NCI-H2107 treated with DMSO at 0.1 percent for 48 hours (cell line): ENCODE measurements at regions not wholly inside any gene's neighbourhood (a gene's known extent, or its start where the extent isn't known, plus 50 kb on each side); places are given as distances from the start of the nearest gene placed in this dataset.

Source experiments
- DNase-seq: peaks from one replicate; lab custom pipeline; 2025; ENCODE audit not compliant: unreplicated experiment; lab: John Stamatoyannopoulos, UW

- no peak for DNase-seq
Observed at GRCh38 chr5:107325866-107326265, 344.9 kb downstream of the EFNA5 start.

GRCh38 chr5:107324809-107325208, 345.9 kb downstream of the EFNA5 start:
- DNase-seq = no peak

GRCh38 chr5:107324071-107324470, 346.7 kb downstream of the EFNA5 start:
- DNase-seq = no peak

- no peak for DNase-seq
Observed at GRCh38 chr5:107323536-107323935, 347.2 kb downstream of the EFNA5 start.

- DNase-seq = no peak
Observed at GRCh38 chr5:107322936-107323335, 347.8 kb downstream of the EFNA5 start.

GRCh38 chr5:107321906-107322305, 348.8 kb downstream of the EFNA5 start:
- DNase-seq = no peak

GRCh38 chr5:107320846-107321245, 349.9 kb downstream of the EFNA5 start:
- DNase-seq = no peak

- DNase-seq = no peak
Observed at GRCh38 chr5:107320376-107320775, 350.4 kb downstream of the EFNA5 start.

GRCh38 chr5:107319901-107320300, 350.8 kb downstream of the EFNA5 start:
- DNase-seq = no peak

- DNase-seq = no peak
Observed at GRCh38 chr5:107314330-107314729, 356.4 kb downstream of the EFNA5 start.

- no peak for DNase-seq
Observed at GRCh38 chr5:107313921-107314320, 356.8 kb downstream of the EFNA5 start.

- no peak for DNase-seq
Observed at GRCh38 chr5:107313098-107313497, 357.6 kb downstream of the EFNA5 start.

- DNase-seq = no peak
Observed at GRCh38 chr5:107310181-107310580, 360.6 kb downstream of the EFNA5 start.

- DNase-seq = no peak
Observed at GRCh38 chr5:107306594-107306993, 364.1 kb downstream of the EFNA5 start.

- DNase-seq = no peak
Observed at GRCh38 chr5:107306002-107306401, 364.7 kb downstream of the EFNA5 start.

- DNase-seq = no peak
Observed at GRCh38 chr5:107304684-107305083, 366.1 kb downstream of the EFNA5 start.

- no peak for DNase-seq
Observed at GRCh38 chr5:107303171-107303968, 367.4 kb downstream of the EFNA5 start.

- no peak for DNase-seq
Observed at GRCh38 chr5:107302441-107302840, 368.3 kb downstream of the EFNA5 start.

GRCh38 chr5:107301999-107302398, 368.7 kb downstream of the EFNA5 start:
- DNase-seq = no peak

- DNase-seq = no peak
Observed at GRCh38 chr5:107300721-107301327, 369.9 kb downstream of the EFNA5 start.

- DNase-seq = no peak
Observed at GRCh38 chr5:107296572-107296971, 374.2 kb downstream of the EFNA5 start.

- DNase-seq = no peak
Observed at GRCh38 chr5:107295914-107296313, 374.8 kb downstream of the EFNA5 start.

- no peak for DNase-seq
Observed at GRCh38 chr5:107294669-107295068, 376.1 kb downstream of the EFNA5 start.
